ENCODE measurements at regions not wholly inside any gene's neighbourhood (a gene's known extent, or its start where the extent isn't known, plus 50 kb on each side); places are given as distances from the start of the nearest gene placed in this dataset.

GRCh38 chr1:228664399-228664914 is 70.8 kb upstream of the RHOU start:
- no peak for TF ChIP-seq EP300 (IDR thresholded peaks at IDR 0.05)
- peak; percentile 85 to 86 (median 86) for TF ChIP-seq CTCF (IDR thresholded peaks at IDR 0.05)

Data from ovary (tissue), 3 donors.